ENCODE measurements at regions not wholly inside any gene's neighbourhood (a gene's known extent, or its start where the extent isn't known, plus 50 kb on each side); places are given as distances from the start of the nearest gene placed in this dataset.

DNA sequence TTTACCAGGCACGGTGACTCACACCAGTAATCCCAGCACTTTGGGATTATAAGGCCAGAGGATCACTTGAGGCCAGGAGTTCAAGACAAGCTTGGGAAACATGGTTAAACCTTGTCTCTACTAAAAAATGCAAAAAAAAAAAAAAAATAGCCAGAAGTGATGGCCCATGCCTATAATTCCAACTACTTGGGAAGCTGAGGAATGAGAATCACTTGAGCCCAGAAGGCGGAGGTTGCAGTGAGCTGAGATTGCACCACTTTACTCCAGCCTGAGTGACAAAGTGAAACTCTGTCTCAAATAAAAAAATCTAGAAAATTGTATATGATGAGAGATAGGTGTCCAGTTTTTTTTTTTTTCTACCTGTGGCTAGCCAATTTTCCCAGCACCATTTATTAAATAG, 578.2 kb downstream of the ANKRD7 start:
- Histone ChIP-seq H4K20me1 (ENCODE audit: control insufficient read depth, extremely low read depth, insufficient read depth, low read length) (no peaks in the 10 kb centered on the region), H3K9me1 (ENCODE audit: control insufficient read depth, extremely low read depth, insufficient read depth, low read length) (no peaks in the 10 kb centered on the region), H3K9me3 (ENCODE audit: control insufficient read depth, low read depth, low read length) (no peaks in the 10 kb centered on the region), H2AFZ (ENCODE audit: control insufficient read depth, low read length) (no peak overlapping the region), H3K4me1 (ENCODE audit: control insufficient read depth, extremely low read depth, insufficient read depth, low read length) (no peaks in the 10 kb centered on the region), H3K4me3 (ENCODE audit: control insufficient read depth in 2 of 3, extremely low read depth in 1 of 3, insufficient read depth in 2 of 3, low read depth in 1 of 3, low read length in 3 of 3) (no peak overlapping the region), H3K36me3 (ENCODE audit: control insufficient read depth in 2 of 2, extremely low read depth in 1 of 2, insufficient read depth in 2 of 2, low read length in 2 of 2) (no peaks in the 10 kb centered on the region), H3K27me3 (ENCODE audit: control insufficient read depth, extremely low read depth, insufficient read depth, low read length) (no peaks in the 10 kb centered on the region), H3K4me2 (ENCODE audit: control insufficient read depth, extremely low read depth, insufficient read depth, low read depth, low read length) (no peak overlapping the region), H3K79me2 (ENCODE audit: control insufficient read depth, insufficient read depth, low read length) (no peaks in the 10 kb centered on the region), H3K27ac (ENCODE audit: control insufficient read depth, insufficient read depth, low read length) (no peak overlapping the region), H3K9ac (ENCODE audit: control insufficient read depth, extremely low read depth, insufficient read depth, low read length) (no peak overlapping the region)
- FAIRE-seq (no peak), DNase-seq (ENCODE audit: low read depth, low spot score) (no peak)
- dilution Hi-C loops (cut with MboI; ENCODE audit: extremely low pct_ligation_motif_present, low sequenced_read_pairs): no loop called here
- TF ChIP-seq, protein P1, sequence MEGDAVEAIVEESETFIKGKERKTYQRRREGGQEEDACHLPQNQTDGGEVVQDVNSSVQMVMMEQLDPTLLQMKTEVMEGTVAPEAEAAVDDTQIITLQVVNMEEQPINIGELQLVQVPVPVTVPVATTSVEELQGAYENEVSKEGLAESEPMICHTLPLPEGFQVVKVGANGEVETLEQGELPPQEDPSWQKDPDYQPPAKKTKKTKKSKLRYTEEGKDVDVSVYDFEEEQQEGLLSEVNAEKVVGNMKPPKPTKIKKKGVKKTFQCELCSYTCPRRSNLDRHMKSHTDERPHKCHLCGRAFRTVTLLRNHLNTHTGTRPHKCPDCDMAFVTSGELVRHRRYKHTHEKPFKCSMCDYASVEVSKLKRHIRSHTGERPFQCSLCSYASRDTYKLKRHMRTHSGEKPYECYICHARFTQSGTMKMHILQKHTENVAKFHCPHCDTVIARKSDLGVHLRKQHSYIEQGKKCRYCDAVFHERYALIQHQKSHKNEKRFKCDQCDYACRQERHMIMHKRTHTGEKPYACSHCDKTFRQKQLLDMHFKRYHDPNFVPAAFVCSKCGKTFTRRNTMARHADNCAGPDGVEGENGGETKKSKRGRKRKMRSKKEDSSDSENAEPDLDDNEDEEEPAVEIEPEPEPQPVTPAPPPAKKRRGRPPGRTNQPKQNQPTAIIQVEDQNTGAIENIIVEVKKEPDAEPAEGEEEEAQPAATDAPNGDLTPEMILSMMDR (optimal IDR thresholded peaks at IDR 0.05 in 1 of 3, IDR thresholded peaks at IDR 0.05 in 1 of 3, conservative IDR thresholded peaks at IDR 0.05 in 1 of 3; ENCODE audit: extremely low read depth in 1 of 3, insufficient read depth in 2 of 3, low read length in 3 of 3): no peak
- TF ChIP-seq EZH2 (IDR thresholded peaks at IDR 0.05; ENCODE audit: low read length): no peak

DNA sequence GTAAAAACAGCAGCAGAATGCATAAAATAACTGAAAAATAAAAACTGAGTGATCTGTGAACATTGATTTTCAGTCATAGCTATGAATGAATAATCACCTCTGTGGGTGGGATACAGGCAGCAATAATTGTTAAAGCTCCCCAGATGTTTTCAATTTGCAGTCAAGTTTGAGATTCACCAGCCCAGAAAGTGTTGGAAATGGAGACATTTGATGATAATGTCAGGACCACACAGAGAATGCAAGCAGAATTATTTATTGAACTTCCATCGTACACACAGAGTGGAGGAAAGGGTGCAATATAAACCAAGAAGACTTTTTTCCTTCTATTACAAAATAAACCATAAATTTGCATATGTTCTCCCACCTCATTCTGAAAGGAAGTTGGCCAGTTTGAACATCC, 601.7 kb downstream of the ANKRD7 start:
- Histone ChIP-seq H3K4me1 (ENCODE audit: control insufficient read depth, extremely low read depth, insufficient read depth, low read length) (no peaks in the 10 kb centered on the region), H3K9me1 (ENCODE audit: control insufficient read depth, extremely low read depth, insufficient read depth, low read length) (no peaks in the 10 kb centered on the region), H2AFZ (ENCODE audit: control insufficient read depth, low read length) (no peak overlapping the region), H4K20me1 (ENCODE audit: control insufficient read depth, extremely low read depth, insufficient read depth, low read length) (no peaks in the 10 kb centered on the region), H3K4me2 (ENCODE audit: control insufficient read depth, extremely low read depth, insufficient read depth, low read depth, low read length) (no peak overlapping the region), H3K4me3 (ENCODE audit: control insufficient read depth in 2 of 3, extremely low read depth in 1 of 3, insufficient read depth in 2 of 3, low read depth in 1 of 3, low read length in 3 of 3) (no peak overlapping the region), H3K27me3 (ENCODE audit: control insufficient read depth, extremely low read depth, insufficient read depth, low read length) (no peaks in the 10 kb centered on the region), H3K36me3 (ENCODE audit: control insufficient read depth in 2 of 2, extremely low read depth in 1 of 2, insufficient read depth in 2 of 2, low read length in 2 of 2) (no peaks in the 10 kb centered on the region), H3K27ac (ENCODE audit: control insufficient read depth, insufficient read depth, low read length) (no peak overlapping the region), H3K9ac (ENCODE audit: control insufficient read depth, extremely low read depth, insufficient read depth, low read length) (no peak overlapping the region), H3K79me2 (ENCODE audit: control insufficient read depth, insufficient read depth, low read length) (no peaks in the 10 kb centered on the region), H3K9me3 (ENCODE audit: control insufficient read depth, low read depth, low read length) (no peaks in the 10 kb centered on the region)
- TF ChIP-seq EZH2 (IDR thresholded peaks at IDR 0.05; ENCODE audit: low read length): no peak
- TF ChIP-seq, protein P1 (optimal IDR thresholded peaks at IDR 0.05 in 1 of 3, IDR thresholded peaks at IDR 0.05 in 1 of 3, conservative IDR thresholded peaks at IDR 0.05 in 1 of 3; ENCODE audit: extremely low read depth in 1 of 3, insufficient read depth in 2 of 3, low read length in 3 of 3): no peak
- DNase-seq (ENCODE audit: low read depth, low spot score) (no peak), FAIRE-seq (no peak)
- dilution Hi-C loops (cut with MboI; ENCODE audit: extremely low pct_ligation_motif_present, low sequenced_read_pairs): no loop called here

Measured in keratinocyte (primary cell).